Fibroblast of the aortic adventitia (primary cell): ENCODE measurements at regions not wholly inside any gene's neighbourhood (a gene's known extent, or its start where the extent isn't known, plus 50 kb on each side); places are given as distances from the start of the nearest gene placed in this dataset. TPM values are rescaled to one million over a fixed set of nuclear protein-coding genes. Genes with fewer than 3 reads are reported as not detected.
A peak's percentile ranks its signal among the peaks of the same experiment; 100 is the strongest.

Experiments used
- DNase-seq: peaks from one replicate; pipeline ENCODE4 v3.0.0-alpha.2; 2010; ENCODE audit warnings: low read depth
- H3K4me3 ChIP-seq: 2 replicates; pipeline ENCODE4 v1.5.1; 2011; ENCODE audit warnings: low read depth, mild to moderate bottlenecking, control low read depth, low read length, moderate library complexity
- CTCF ChIP-seq: IDR thresholded peaks from 2 replicates; pipeline ENCODE4 v1.5.1; 2011; ENCODE audit warnings: mild to moderate bottlenecking, low read length, control low read depth, inconsistent platforms; ENCODE audit not compliant: insufficient read depth
- small RNA-seq: library from RNA; depleted of rRNA; stranded (forward); fragments of <200 nt; gene quantifications from one replicate; pipeline ENCODE3, GENCODE V24; 2012

- TF ChIP-seq CTCF: no peak
- no peak overlapping the region for H3K4me3 ChIP-seq
- DNase-seq: peak; percentile 82
Observed at GRCh38 chrX:22922961-22923360, 76.8 kb upstream of the DDX53 start.

DNA sequence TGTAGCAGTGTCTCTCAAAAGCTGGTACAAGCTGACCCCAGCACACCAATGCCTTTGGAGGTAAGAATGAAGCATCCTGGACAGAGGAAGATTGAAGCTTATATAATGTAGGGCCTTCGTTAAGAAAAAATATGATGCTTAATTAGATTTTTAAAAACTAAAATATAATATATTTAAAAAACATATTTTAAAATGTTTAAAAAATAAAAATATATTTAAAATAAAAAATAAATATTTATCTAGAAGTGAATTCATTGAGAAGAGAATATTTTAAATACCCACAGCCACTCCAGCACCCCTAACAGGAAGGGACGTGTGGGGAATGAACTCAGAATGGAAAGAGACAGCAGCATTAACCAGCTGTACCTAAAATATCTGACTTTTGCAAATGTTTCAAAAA, 65.1 kb upstream of the DDX53 start:
- no peak overlapping the region for H3K4me3 ChIP-seq
- no peak for TF ChIP-seq CTCF
- DNase-seq: no peak

DNA sequence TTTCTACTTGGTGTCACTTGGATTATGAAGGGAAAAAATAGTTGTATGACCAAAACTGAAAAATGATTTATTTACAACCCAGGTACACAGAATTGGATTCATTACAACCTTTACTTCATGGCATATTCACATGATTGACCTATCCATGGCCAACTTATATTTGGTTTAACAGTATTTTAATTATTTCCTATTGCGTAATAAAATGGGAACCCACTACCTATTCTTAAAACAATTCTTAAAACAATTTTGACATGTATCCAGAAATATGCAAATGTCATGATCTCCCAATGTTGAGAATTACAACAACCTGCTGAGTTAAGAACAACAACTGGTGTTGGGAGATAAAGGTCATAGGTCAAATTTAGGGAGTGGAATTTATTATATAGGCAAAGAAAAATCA, 54.8 kb upstream of the DDX53 start:
- no peak for TF ChIP-seq CTCF
- no peak for DNase-seq
- H3K4me3 ChIP-seq: no peak overlapping the region

Small RNAs in the stretch of these regions (small RNA-seq; reads per million reads assigned to genes)
- gene RNU6-266P: not detected
